T-helper 2 cell (primary cell): ENCODE measurements at regions not wholly inside any gene's neighbourhood (a gene's known extent, or its start where the extent isn't known, plus 50 kb on each side); places are given as distances from the start of the nearest gene placed in this dataset.
A peak's percentile ranks its signal among the peaks of the same experiment; 100 is the strongest.

Experiments used
- DNase-seq, 5 experiments: peaks; one replicate each; pipeline versions ENCODE4 v3.0.0 to v3.0.0-alpha.2; 2012 to 2022

DNA sequence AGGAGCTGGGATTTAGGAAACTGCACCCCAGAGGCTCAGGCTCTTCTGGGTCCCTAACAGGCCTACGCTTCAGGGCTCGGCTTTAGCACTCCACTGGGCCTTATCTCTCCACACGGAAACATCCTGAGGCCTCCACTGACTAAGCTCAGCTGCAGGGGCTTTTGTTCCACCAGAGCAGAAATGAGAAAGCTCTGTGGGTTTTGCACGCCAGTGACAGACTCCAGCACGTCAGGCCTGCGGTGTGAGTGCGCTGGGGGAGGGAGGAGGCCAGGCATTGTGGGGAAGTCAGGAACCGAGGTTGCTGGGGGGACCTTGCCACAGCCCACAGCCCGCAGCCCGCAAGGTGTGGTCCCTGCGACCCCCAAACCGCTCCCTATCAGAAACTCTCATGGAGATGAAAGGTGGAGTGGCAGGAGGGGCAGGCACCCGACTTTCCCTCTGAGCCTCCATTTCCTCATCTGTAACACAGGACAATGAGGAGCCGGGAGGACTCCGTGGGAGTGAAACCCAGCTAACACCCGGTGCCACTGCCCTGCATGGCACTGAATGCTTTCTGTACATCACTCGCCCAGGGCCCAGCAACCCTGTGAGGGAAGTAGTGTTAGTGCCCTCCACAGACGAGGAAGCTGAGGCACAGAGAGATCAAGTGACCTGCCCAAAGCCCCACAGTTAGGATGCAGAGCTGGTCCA lies 106.5 kb downstream of the TPRA1 start:
- peak in 1 of 5 experiments; percentile 93 for DNase-seq

GRCh38 chr3:127483005-127483641 lies 107.4 kb downstream of the TPRA1 start:
- no peak for DNase-seq

DNA sequence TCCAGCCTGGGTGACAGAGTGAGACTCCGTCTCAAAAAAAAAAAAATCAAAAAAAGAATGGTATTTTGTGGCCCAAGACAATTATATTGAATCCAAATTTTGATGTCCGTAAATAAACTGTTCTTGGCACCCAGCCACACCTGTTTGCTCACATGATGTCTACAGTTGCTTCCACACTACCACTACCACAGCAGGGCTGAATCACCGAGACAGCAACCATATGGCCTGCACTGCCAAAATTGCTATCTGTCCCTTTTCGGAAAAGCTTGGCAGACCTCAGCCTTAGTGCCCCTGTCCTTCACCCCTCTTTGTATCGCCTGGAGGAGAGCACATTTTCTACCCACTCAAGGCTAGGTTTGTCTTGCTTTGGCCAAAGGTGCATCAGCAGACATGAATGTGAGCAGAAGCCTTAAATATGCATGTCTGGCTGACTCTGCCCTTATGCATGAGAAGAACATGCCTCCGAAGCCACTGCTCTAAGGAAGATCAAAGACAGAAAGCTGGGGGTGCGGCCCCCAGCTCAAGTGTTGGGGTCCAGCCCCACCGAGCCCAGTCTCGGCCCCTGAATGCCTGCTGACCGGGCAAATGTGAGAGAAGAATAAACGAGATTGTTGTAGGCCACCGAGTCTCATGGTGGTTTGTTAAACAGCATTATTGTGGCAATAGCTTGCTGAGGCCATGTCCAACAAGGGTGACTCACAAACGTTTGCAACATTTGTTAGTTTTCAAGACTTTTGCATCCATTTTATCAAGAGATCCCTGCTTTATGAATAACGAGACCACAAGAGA lies 108.1 kb downstream of the TPRA1 start:
- DNase-seq, result no peak

DNA sequence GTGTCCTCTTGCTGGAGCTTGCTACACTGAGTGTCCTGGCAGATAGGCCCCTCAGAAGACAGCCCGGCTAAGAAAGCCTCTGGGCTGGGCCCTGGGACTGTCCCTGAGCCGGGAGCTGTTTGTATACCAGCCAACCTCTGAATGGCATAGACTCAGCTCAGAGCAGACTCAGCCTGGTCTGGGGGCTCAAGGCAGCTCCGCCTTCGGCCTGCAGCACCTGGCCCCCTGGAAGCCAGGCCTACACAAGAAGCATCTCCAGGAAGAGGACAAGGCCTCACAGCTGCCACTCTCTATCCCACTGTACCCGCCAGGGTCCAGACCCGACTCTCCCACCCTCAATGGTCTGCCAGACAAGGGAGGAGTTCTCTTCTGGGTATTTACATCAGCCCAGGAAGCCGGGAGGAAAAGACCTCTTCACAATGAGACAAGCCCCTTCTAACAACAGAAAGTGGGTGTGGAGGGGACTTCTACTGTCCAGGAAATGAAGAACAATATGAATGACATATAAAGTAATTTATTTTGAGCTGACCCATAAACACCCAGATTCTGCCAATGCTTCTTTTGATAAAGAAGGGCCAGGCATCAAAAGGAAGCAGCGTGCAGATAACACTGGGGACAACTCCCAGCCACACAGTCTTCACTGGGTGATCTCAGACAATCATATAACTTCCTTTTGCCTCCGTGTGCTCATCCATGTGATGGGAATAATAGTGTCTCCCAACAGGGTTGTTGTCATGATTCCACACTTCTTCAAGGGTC lies 110.2 kb downstream of the TPRA1 start:
- no peak for DNase-seq

- DNase-seq, result no peak
These were observed 111.1 kb downstream of the TPRA1 start for GRCh38 chr3:127479449-127479848.

- no peak for DNase-seq
These were observed 111.6 kb downstream of the TPRA1 start for GRCh38 chr3:127478922-127479321.

DNA sequence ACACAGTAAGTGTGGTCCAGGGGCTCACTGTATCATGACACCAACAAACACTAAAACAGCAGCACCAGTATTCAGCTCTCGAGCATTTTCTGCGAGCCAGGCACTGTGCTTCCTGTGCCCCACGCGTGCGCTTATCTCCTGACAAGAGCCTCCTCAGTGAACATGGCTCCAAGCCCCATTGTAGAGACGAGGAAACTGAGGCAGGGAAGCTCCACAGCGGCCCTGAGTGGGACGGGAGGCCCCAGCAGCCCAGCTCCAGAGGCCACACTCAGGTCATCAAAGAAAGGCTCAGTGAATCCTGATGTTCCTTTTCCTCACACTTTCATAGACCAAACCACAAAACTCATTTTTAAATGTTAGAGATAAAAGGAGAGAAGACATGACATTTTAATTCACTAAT lies 113.1 kb downstream of the TPRA1 start:
- no peak for DNase-seq

- no peak for DNase-seq
These were observed 113.6 kb downstream of the TPRA1 start for GRCh38 chr3:127476936-127477335.

DNA sequence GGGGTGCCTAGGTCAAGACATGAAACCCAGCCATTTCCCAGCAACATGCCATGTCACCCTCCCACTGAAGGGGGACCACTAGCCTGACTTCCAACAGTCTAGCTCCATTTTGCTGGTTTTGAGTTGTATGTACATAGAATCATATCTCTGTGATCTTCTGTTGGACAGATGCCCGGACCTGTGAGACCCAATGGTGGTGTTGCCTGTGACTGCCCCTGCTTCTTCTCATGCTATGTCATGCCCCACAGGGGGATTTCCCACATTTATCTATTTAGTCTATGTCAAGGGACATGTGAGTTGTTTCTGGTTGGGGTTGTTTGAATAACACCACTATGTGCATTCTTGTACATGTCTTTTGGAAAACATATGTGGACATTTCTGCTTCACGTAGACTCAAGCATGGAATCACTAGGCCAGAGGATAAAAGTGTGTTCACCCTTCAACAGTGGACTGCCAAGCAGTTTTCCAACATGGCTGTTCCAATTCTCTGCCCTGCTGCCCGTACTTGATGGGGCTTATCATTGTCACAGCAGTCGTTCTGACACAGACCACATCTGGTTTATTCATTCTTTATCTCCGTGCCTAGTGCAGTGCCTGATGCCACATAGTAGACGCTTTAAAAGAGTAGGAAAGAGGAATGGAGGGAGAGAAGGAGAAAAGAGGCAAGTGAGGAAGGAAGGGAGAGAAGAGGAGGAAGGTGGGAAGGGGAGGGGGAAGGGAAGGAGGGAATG lies 114.4 kb downstream of the TPRA1 start:
- no peak for DNase-seq

DNA sequence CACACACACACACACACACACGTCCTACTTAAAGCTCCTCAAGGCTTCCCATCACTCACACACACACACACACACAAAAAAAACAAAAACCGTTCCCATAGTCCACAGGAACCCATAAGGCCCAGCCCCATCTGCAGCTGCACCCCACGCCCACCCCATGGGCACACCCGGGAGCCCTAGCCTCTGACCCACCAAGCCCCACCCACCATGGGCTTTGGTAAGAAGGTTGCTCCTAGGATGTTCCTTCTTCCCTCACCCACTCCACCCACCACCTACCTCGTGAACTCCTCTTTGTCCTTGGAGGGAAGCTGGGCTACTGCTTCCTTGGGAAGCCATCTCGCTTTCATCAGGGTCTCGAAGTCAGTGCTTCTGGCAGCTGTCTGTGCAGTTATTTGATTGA lies 115.1 kb downstream of the TPRA1 start:
- DNase-seq, result no peak

- DNase-seq, result no peak
These were observed 117.1 kb downstream of the TPRA1 start for GRCh38 chr3:127473244-127474024.

DNA sequence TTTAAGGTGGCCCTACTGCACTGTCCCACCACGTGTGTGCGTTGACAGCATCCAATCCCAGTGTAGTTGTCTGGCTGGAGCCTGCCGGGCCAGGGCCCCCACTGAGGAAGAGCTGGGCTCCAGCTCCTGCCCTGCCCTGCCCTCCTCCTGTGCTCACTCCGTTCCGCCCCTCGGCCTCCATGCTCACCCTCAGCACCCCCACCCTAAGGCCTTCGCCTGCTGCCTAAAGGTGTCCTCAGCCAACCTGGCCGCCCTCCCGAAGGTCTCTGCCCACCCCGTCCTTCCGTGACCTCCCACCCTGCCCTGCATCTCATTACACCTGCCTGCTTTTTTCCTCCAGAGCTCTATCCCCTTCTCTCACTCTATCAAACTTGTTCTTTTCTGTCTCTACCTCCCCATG lies 118.0 kb downstream of the TPRA1 start:
- no peak for DNase-seq

DNA sequence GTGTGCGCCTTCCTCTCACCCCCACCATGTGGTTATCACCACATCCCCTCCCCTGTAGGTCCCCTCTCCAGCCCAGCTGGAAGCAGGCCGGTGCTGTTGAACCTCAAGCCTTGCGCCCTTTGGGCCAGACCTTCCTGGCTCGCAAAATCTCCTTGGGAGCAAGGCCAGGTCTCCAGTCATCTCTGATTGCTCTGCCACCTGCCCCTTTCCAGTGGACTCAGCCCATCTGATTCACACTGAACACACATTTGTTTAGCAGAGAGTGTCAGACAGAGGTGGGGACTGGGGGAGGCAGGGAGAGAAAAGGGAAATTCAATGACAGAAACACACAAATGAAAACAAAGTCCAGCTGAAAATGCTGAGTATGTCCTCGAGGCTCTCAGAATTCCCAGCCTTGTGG lies 119.4 kb downstream of the TPRA1 start:
- DNase-seq, result no peak

- no peak for DNase-seq
These were observed 120.8 kb downstream of the TPRA1 start for GRCh38 chr3:127469760-127470159.

- peak in 1 of 5 experiments; percentile 21 for DNase-seq
These were observed 123.1 kb downstream of the TPRA1 start for GRCh38 chr3:127467391-127467790.

DNA sequence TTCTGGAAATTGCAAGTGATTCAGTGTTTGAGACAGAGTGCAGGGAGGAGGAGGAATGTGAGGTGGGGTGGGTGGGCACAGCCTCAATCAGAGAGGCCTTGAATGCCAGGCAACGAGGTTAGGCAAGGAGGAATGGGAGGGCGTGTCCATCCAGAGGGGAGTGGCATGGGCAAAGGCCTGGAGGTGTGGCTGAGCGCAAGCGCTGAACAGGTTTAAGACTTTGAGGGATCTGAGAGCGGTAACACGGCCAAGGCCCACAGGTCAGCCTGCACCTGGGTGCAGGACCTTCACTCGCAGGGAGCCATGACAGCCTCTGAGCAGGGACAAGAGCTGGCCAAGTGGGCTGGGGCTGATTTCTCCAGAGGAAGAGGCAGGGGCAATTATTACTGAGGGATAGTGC lies 125.9 kb downstream of the TPRA1 start:
- no peak for DNase-seq

DNA sequence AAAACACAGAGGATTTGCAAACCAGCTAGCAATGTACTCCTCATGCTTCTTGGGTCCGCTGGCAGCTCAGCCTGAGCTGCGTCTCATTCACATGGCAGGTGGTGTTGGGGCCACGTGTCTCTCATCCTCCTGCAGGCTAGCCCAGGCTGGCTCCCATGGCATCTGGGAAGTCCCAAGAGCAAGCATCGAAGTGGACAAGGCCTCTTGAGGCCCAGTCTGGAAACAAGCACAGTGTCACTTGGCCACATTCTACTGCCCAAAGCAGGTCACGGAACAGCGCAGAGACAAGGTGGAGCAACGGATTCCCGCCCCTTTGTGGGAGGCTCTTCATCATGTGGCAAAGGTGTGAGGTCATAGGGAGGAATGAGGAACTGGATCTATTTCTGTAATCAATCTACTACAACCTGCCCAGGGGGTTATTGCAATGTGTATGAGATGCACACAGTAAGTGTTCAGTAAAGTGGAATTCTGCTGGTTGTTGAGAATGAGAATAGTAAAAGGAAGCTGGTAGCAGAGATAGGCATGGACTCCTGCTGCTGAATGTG lies 128.3 kb downstream of the TPRA1 start:
- DNase-seq, result no peak

GRCh38 chr3:127461286-127461910 lies 129.1 kb downstream of the TPRA1 start:
- DNase-seq, result no peak

GRCh38 chr3:127459891-127460290 lies 130.6 kb downstream of the TPRA1 start:
- DNase-seq, result no peak

GRCh38 chr3:127458696-127459604 lies 131.6 kb downstream of the TPRA1 start:
- peak in 1 of 5 experiments; percentile 25 for DNase-seq
